Adipocyte (in vitro differentiated cells): ENCODE measurements at regions not wholly inside any gene's neighbourhood (a gene's known extent, or its start where the extent isn't known, plus 50 kb on each side); places are given as distances from the start of the nearest gene placed in this dataset.

Source experiments
- DNase-seq: peaks from one replicate; pipeline ENCODE4 v3.0.0-alpha.2; 2015; ENCODE audit warnings: low read depth
- H3K27me3 ChIP-seq: replicated peaks from 2 replicates; pipeline ENCODE4 v1.7.0; 2013; ENCODE audit warnings: mild to moderate bottlenecking, low read length, moderate library complexity; ENCODE audit not compliant: control insufficient read depth, insufficient read depth
- H3K36me3 ChIP-seq: 2 replicates; pipeline ENCODE4 v1.7.0; 2013; ENCODE audit warnings: low read length, mild to moderate bottlenecking, moderate library complexity; ENCODE audit not compliant: control insufficient read depth, insufficient read depth, severe bottlenecking
- H3K4me1 ChIP-seq: 2 replicates; pipeline ENCODE4 v1.7.0; 2013; ENCODE audit warnings: mild to moderate bottlenecking, low read length, moderate library complexity; ENCODE audit not compliant: control insufficient read depth, insufficient read depth
- H3K4me3 ChIP-seq: 2 replicates; pipeline ENCODE4 v1.7.0; 2013; ENCODE audit warnings: mild to moderate bottlenecking, low read length, moderate library complexity
- H3K9ac ChIP-seq: 2 replicates; pipeline ENCODE4 v1.7.0; 2013; ENCODE audit warnings: mild to moderate bottlenecking, low read length, moderate library complexity
- H3K9me3 ChIP-seq: 2 replicates; pipeline ENCODE4 v1.7.0; 2013; ENCODE audit warnings: mild to moderate bottlenecking, low read length, moderate library complexity; ENCODE audit not compliant: control insufficient read depth

DNA sequence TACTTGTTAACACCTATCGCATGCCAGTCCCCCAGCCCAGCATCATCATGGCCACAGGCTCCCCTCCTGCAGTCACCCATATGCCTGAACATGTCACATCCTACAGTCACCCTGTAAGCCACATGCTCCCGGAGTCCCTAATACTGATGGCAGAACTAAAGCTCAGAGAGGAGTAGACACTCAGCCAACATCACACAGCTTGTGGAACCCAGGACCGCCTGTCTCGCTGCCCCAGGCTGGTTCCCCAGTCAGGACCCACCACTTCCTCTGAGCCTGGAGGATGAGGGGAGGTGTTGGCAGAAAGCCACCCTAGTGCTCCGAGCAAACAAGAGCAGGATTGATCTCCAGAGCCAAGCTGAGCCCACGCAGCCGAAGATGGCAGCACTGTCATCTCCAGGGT lies 85.0 kb upstream of the MYL10 start:
- Histone ChIP-seq H3K9ac (no peak overlapping the region), H3K36me3 (no peaks in the 10 kb centered on the region), H3K9me3 (no peaks in the 10 kb centered on the region)

DNA sequence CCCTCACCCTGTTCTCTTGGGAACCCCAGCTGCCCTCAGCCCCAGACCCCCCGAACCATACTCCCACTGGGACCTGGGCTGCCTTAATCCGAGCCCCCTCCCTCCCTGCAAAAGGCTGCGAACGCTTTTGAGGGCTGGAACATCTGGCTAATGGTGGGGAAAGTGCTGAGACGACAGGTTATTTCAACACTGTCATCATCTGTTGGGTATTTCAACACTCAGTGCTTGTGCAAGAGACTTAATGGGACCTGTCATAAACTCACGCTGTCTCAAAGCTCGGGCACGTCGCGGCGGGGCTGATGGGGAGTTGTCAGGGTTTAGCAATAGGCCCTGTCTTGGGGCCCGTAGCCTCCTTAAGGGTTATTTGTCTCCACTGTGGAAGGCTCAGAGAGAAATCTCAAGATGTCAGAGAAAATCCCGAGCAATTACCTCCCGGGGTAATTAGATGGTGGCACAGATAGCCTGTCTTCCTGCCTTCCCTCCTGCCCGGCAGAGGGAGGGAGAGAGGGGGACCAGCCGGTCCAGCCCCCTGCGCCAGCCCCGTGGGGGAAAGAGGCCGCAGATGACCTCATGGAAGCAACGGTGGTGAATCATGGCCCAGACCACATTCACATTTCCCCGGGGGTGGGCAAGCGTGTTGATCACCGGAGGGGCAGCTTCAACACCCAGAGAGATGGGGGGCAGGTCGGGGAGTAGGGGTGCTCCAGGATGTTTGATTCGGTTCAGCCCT lies 88.7 kb upstream of the MYL10 start:
- no peaks in the 10 kb centered on the region for H3K9me3 ChIP-seq
- DNase-seq = peak; percentile 88
- H3K4me3 ChIP-seq = peak overlapping the region; percentile 44
- no peaks in the 10 kb centered on the region for H3K36me3 ChIP-seq
- peaks cover 19% of the 10 kb centered on the region for H3K4me1 ChIP-seq
- peaks cover 6% of the 10 kb centered on the region for H3K27me3 ChIP-seq
- peak overlapping the region; percentile 58 for H3K9ac ChIP-seq

More for the DNA sequence above, 85.0 kb upstream of the MYL10 start:
- H3K27me3 ChIP-seq = peaks cover 12% of the 10 kb centered on the region
- peaks cover 19% of the 10 kb centered on the region for H3K4me1 ChIP-seq
- no peak for DNase-seq
- no peak overlapping the region for H3K4me3 ChIP-seq

DNA sequence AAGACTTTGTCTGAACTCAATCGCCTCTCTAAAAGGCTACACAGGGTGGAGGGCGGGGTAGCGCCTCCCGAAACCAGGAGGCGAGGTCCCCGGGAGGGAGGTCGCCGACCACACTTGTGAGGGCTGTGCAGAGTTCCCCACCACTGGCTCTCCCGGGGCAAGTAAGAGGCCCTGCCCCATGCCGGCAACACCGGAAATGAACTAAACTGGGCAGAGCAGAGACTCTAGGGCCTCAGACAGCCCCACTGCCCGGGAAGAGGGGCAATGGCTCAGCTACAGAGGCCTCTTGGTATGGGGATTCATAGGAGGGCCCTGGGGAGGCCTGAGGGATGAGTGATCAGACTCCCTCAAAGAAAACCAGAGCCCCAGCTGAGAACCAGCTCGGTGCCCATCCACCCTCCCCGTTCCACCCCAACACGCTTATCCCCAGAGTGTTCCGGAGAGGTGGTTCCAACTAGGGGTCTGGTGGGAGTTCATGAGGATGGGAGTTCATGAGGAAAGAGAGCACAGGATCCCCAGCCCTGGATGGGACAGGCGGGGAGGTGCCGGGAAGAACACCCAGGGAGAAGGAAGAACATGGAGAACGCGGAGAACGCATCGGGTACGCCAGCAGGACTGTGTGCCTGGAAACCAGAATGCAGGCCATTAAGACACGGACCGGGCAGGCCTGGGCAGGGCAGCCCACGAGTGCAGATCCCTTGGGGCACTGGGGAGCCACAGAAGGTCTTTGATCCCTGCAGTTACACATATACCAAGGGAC lies 89.4 kb upstream of the MYL10 start:
- Histone ChIP-seq H3K36me3 (no peaks in the 10 kb centered on the region), H3K9me3 (peaks cover 5% of the 10 kb centered on the region), H3K9ac (peak overlapping the region; percentile 58), H3K4me1 (peaks cover 19% of the 10 kb centered on the region), H3K4me3 (peak overlapping the region; percentile 10), H3K27me3 (peaks cover 6% of the 10 kb centered on the region)
- no peak for DNase-seq

DNA sequence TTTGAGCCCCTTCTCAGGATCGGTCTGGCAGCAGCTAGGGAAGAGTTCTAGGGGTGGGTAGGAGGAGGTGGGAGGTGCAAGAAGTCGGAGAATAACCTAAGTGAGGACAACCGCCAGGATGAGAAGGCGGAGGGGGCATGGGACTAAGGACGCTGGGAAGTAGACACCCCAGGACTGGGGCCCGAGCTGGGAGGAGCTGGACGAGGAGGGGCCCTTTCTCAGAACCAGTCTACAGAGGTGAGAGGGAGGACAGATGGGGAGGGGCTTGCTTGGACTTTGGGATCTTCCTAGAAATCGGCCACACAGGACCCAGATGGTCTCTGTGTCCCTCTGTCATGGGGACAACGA lies 90.0 kb upstream of the MYL10 start:
- no peaks in the 10 kb centered on the region for H3K36me3 ChIP-seq
- no peak overlapping the region for H3K9ac ChIP-seq
- peaks cover 3% of the 10 kb centered on the region for H3K27me3 ChIP-seq
- peaks cover 11% of the 10 kb centered on the region for H3K9me3 ChIP-seq
- peaks cover 19% of the 10 kb centered on the region for H3K4me1 ChIP-seq
- no peak overlapping the region for H3K4me3 ChIP-seq
- DNase-seq = no peak

DNA sequence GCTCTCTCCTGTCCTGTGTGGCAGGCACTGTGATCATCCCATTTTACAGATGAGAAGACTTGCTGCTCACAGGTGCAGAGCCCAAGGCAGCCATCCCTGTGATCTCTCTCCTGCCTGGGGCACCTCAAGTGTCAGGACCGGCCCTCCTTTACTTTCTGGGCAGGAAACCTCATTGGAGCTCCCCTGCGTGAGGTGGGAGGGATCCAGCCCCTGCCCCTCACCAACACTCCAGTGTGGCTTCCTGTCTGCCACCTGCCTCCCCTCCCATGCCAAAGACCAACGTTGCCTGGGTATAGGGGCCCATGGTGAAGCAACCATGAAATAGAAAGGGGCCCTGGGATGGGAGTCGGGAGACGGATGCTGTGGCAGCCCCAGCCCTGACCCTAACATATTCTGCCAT lies 91.2 kb upstream of the MYL10 start:
- Histone ChIP-seq H3K9me3 (peaks cover 13% of the 10 kb centered on the region), H3K4me3 (no peak overlapping the region), H3K27me3 (peaks cover 8% of the 10 kb centered on the region), H3K9ac (no peak overlapping the region), H3K36me3 (no peaks in the 10 kb centered on the region), H3K4me1 (peaks cover 19% of the 10 kb centered on the region)
- no peak for DNase-seq

DNA sequence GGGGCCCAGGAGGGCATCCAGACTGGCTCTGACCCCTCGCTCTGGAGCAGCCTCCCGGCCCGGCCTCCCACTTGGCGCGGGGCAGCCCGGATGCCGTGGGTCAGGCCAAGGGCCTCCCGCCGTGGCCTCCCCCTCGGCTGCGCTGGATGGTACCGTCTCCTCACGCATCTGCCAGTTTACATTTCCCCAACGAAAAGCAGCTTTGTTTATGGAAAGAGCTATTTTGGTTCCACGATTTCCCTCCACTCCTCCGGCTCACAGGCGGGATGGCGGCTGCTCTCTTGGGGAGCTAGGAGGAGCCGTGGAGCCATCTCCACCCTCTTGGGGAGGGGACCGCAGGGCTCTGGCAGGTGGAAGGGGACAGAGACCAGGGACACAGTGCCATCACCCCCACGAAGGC lies 93.2 kb upstream of the MYL10 start:
- H3K27me3 ChIP-seq = peaks cover 11% of the 10 kb centered on the region
- H3K4me1 ChIP-seq = peaks cover 16% of the 10 kb centered on the region
- no peak for DNase-seq
- H3K9ac ChIP-seq = no peak overlapping the region
- H3K9me3 ChIP-seq = peaks cover 13% of the 10 kb centered on the region
- no peak overlapping the region for H3K4me3 ChIP-seq
- no peaks in the 10 kb centered on the region for H3K36me3 ChIP-seq

DNA sequence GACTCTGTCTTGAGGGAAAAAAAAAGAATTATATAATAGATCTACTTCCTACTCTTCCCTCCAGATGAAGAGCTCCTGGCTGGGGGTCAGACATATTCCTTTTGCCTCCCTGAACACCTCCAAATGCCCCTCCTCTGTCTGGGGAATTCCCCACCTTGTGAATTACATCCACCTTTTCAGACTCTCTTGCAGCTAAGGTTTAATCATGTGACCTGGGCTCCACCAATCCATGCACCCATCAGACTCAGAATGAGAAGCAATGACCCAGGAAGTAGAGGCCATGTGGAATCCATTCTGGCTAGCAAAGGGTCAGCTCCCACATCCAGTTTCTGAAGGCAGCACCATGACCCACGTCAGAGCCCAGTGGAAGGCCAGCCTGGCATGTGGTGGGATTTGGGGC lies 93.6 kb upstream of the CUX1 start:
- Histone ChIP-seq H3K9me3 (peaks cover 13% of the 10 kb centered on the region), H3K36me3 (no peaks in the 10 kb centered on the region), H3K9ac (no peak overlapping the region), H3K27me3 (peaks cover 11% of the 10 kb centered on the region), H3K4me3 (no peak overlapping the region), H3K4me1 (peaks cover under 1% of the 10 kb centered on the region)
- no peak for DNase-seq

DNA sequence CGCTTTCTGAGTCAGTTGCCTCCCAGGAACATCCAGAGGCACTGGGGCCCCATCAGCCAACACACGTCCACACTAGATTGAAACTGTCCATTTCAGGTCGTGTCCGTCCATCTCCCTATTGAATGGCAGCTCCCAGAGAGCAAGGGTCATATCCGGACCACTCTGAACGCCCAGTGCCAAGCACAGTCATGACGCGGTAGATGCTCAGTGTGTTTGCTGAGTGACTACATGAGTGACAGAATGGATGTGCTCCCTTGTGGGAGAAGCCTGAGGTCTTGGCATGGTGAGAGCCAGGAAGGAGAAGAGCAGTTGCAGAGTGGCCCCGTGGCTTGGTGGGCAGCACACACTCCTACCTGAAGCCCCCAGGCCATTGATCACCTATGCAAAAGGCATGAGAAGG lies 92.5 kb upstream of the CUX1 start:
- Histone ChIP-seq H3K9ac (no peak overlapping the region), H3K27me3 (peaks cover 14% of the 10 kb centered on the region)
- no peak for DNase-seq

DNA sequence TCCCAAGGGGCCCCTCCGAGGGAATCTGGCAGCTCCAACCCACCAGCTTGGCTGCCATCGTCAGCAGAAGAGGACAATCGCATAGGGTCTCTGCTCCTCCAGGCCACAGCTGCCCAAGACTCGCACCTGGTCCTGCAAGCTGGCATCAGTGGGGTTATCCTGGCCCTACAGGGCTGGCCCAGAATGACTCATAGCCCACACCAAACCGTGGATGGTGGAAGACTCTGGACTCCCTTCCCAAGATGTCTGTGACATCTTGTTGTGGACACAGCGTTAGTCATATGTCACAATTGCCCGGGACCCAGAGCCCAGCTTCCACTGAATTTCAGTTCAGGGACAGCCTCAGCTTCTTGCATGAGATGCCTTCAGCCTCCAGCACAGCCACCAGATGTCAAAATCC lies 91.5 kb upstream of the CUX1 start:
- H3K27me3 ChIP-seq = peaks cover 18% of the 10 kb centered on the region
- H3K4me1 ChIP-seq = no peaks in the 10 kb centered on the region
- no peaks in the 10 kb centered on the region for H3K36me3 ChIP-seq
- H3K4me3 ChIP-seq = no peak overlapping the region
- H3K9me3 ChIP-seq = peaks cover 13% of the 10 kb centered on the region
- DNase-seq = no peak
- no peak overlapping the region for H3K9ac ChIP-seq

More for the DNA sequence above, 92.5 kb upstream of the CUX1 start:
- H3K9me3 ChIP-seq = peaks cover 13% of the 10 kb centered on the region
- no peak overlapping the region for H3K4me3 ChIP-seq
- H3K36me3 ChIP-seq = no peaks in the 10 kb centered on the region
- H3K4me1 ChIP-seq = no peaks in the 10 kb centered on the region

DNA sequence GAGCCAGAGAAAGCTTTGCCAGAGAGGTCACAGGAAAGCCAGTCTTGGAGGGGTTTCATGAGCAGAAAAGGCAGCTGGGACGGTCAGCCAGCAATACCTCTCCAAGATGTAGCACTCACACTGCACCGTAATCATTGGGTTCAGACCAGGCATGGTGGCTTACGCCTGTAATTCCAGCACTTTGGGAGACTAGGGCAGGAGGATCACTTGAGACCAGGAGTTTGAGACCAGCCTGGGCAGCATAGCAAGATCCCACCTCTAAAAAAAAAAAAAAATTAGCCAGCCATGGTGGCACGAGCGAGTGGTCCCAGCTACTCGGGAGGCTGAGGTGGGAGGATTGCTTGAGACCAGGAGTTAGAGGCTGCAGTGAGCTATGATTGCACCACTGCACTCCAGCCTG lies 90.2 kb upstream of the CUX1 start:
- H3K9me3 ChIP-seq = peaks cover 13% of the 10 kb centered on the region
- no peak for DNase-seq

DNA sequence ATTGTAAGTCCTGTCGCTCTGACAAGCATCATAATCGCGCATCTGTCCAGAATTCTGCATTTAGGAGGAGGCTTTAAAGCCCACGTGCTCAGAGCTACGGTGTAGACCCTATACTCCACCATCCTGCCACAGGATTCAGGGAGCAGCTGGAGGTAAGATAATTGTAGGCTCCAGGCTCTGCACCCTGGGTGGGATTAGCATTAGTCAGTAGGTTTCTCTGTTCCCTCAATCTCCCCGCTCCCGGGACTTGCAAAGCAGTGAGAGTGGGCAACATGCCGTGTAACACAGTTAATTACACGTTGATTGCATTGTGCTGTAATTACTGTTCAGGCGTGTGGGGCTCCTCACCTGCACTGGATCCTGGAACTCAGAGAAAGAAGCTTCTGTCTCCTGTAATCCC lies 89.3 kb upstream of the CUX1 start:
- H3K36me3 ChIP-seq = no peaks in the 10 kb centered on the region
- peaks cover 12% of the 10 kb centered on the region for H3K9me3 ChIP-seq
- peaks cover 18% of the 10 kb centered on the region for H3K27me3 ChIP-seq
- no peak for DNase-seq
- no peak overlapping the region for H3K9ac ChIP-seq
- H3K4me3 ChIP-seq = no peak overlapping the region
- no peaks in the 10 kb centered on the region for H3K4me1 ChIP-seq

More for the DNA sequence above, 90.2 kb upstream of the CUX1 start:
- H3K27me3 ChIP-seq = peaks cover 18% of the 10 kb centered on the region
- H3K4me3 ChIP-seq = no peak overlapping the region
- H3K4me1 ChIP-seq = no peaks in the 10 kb centered on the region
- H3K36me3 ChIP-seq = no peaks in the 10 kb centered on the region
- no peak overlapping the region for H3K9ac ChIP-seq
